HG02588 (cell line): ENCODE measurements at regions not wholly inside any gene's neighbourhood (a gene's known extent, or its start where the extent isn't known, plus 50 kb on each side); places are given as distances from the start of the nearest gene placed in this dataset.

Experiments used
- ATAC-seq: cut with Tn5 transposase; IDR thresholded peaks from one replicate; pipeline ENCODE4 v1.9.1; 2021; ENCODE audit warnings: mild to moderate bottlenecking, moderate library complexity; ENCODE audit not compliant: unreplicated experiment

DNA sequence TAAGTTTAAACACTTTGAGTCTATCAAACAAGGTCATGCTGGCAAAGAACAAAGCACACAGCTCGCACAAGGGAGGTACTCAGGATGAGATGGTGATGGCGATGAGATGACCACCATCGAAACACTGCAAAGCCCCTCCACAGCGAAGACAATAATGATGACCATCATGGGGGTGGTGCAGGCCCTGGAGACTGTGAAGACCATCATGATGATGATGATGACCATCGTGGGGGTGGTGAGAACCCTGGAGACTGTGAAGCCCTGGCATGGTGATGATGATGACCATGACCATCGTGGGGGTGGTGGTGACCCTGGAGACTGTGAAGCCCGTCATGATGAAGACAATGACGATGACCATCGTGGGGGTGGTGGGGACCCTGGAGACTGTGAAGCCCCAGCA lies 81.6 kb upstream of the SALL3 start:
- ATAC-seq, result no peak

DNA sequence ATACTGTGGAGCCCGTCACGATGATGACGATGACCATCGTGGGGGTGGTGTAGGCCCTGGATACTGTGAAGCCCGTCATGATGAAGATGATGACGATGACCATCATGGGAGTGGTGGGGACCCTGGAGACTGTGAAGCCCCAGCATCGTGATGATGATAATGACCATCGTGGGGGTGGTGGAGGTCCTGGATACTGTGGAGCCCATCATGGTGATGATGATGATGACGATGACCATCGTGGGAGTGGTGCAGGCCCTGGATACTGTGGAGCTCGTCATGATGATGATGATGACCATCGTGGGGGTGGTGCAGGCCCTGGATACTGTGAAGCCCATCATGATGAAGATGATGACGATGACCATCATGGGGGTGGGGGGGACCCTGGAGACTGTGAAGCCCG lies 81.0 kb upstream of the SALL3 start:
- ATAC-seq, result no peak

DNA sequence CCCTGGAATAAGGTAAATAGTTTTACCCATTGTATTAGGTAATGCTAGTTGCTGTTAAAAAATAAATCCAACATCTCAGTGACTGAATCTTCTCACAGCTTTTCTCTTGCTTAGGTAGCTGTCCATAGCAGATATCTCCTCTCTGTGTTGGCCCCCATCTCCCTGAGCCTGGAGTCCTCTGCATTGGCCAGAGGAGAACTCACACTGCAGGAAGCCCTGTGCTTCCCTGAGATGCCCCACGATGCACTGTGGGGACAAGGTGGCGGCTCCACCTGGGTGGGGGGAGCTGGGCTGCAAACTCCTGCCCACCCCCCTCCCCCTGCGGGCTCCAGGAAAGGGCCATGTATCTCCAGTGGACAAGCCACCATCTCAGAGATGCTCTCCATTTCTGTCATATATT lies 80.4 kb upstream of the SALL3 start:
- ATAC-seq, result no peak

DNA sequence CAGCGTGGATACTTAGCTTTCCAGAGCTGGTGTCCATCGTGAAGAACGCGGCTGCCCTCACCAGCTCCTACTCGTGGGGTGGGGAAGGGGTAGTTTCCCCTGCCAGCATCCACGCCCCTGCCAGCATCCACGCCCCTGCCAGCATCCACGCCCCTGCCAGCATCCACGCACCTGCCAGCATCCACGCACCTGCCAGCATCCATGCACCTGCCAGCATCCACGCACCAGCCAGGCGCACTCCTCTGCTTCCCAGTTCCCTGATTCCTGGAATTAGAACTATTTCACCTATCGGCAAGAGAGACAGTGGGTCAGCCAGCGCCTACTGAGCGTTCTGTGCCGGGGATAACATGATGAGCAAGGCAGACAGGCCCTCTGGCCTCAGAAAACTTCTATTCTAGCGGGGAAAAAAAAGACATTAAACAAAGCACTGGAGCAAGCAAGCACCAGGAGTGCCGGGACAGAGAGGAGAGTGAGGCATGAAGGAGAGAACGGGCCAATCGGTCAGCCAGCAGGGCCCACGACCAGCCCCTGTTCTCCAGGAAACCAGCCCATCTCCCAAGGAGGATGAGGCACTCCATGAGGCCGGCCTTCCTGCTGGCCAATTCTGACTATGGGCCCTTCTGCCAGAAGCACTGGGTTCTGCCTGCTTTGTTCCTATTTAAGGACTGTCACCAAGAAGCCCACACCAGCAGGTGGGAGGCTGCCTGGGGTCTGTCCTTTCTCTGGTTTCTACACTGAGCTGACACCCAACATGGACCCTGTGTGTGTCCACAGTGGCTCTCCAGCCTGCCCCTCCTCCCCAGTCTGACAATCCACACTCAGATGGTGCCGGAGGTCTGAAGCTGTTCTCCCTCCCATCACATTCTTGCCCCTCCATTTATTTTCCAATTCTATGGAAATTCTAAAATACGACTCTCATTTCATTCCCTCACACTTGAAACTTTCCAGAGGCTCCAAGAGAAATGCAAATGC lies 78.4 kb upstream of the SALL3 start:
- ATAC-seq, result no peak

DNA sequence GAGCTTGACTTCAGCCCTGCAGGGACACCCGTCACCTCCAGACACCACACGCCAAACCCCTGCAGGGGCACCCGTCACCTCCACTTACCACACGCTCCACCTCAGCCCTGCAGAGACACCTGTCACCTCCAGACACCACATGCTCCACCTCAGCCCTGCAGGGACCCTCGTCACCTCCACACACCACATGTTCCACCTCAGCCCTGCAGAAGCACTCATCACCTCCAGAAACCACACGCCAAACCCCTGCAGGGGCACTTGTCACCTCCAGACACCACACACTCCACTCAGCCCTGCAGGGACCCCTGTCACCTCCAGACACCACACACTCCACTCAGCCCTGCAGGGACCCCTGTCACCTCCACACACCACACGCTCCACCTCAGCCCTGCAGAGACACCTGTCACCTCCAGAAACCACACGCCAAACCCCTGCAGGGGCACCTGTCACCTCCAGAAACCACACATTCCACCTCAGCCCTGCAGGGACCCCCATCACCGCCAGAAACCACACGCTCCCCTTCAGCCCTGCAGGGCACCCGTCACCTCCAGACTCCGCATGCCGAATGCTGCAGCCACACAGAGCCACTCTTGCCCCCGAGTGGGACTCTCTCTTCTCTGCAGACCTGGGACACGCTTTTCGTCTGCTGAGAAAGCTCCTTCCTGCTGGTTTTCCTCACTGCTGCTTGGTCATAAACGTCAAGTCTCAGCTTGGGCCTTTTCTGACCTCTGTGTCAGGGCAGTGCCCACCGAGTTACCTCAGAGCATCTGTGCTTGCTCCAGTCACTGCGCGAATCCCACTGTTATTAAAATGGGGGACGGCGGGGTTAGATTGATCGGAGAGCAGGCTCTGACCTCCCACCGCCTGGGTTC lies 77.5 kb upstream of the SALL3 start:
- no peak for ATAC-seq

DNA sequence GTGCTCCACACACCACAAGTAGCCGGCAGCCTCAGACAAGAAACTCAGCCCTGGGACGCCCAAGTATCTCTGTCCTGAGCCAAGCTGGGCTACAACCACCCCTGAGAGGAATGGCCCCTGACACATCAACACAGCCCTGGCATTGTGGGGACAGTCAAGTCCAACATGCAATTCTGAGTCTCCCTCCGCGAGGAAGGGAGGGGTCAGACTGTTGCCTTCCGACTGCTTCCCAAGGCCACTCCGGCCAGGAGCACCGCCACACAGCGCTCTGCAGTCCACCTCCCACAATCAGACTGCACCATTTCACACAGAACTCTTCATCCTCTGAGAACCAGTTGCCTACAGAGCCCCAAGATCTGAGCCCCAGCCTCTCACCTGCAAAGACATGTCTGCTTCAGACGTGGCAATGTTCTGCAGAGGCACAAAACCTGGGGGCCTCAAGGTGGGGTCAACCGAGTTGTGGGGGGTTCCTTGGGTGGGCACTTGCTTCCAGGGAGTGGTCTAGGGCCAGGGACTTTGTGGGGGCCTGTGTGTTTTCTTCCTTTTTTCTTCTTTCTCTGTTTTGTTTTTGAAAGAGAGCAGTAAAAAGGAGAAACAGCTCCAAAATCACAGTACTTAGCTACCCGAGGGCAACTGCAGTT lies 76.7 kb upstream of the SALL3 start:
- ATAC-seq, result no peak

DNA sequence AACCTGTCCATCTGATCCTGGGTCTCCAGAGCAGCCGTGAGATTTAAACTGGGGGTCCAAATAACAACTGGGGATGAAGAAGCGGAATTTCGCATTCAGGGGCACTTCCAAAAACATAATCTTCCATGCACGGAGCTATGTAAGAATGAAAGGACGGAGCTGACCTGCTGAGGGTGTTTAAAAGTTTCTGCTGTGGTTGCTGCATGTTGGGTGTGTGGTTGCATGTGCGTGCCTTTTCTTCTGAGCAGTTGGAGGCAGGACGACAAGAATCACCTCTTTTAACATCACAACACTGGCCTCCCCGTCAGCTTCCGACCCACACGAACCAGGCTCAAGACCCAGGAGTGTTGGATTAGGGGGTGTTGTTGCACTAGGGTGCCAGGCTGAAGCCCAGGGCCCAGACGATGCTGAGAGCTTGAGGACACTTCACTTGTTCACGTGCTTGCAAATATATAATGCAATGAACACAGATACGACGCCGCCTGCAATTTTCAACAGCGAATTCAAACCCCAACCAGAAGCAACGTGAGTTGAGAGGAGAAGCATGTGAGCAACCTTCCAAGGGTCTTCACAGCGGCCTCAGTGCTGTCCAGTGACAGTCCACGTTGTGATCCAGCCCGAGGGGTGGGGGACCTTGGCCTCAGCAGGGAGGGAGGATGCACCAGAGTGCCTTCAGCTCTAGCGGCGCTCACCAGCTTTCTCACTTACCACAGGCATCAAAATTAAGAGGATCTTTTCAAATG lies 76.0 kb upstream of the SALL3 start:
- ATAC-seq, result no peak

DNA sequence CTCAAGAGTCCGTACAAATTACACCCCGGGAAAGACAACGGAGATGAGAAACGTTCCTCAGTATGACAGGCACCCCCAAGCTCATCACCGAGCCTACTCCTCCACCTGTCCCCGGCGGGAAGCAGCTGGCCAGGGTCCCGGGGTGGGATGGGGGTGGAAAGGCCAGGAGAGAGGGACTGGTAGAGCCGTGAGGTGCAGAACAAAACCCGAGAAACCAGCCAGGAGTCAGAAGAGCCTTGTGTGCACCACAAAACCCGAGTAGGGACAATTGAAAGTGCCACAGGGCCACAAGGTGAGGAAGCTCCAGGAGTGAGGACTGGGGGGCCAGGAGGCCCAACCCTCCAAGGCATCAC lies 75.5 kb upstream of the SALL3 start:
- ATAC-seq, result no peak

DNA sequence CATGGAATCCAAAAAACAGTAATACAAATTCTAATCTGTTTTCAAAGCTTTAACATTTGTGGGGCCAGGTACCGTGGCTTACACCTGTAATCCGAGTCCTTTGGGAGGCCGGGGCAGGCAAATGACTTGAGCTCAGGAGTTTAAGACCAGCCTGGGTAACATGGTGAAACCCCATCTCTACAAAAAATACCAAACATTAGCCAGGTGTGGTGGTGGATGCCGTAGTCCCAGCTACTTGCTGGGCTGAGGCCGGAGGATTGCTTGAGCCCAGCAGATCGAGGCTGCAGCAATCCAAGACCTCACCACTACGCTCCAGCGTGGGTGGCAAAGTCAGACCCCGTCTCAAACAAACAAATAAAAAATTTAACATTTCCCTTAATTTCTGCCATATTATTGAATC lies 74.3 kb upstream of the SALL3 start:
- no peak for ATAC-seq

DNA sequence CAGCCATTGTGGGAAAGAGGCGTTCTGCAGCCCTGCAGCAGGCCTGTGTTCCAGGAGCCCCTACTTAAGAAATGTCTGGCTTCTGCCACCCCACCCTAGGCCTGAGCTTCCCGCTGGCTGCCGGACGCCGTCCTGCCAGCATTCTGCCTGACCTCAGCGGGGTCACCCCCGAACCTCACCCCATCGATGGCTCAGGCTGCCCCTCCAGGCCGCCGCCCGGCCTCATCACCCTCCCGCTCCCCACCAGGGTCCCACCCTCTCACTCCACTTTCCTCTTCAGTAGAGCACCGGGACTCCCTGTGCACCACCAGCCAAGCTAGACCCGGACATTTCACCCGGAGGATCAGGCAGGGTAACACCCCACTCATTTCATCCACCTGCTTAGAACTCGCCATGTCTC lies 73.6 kb upstream of the SALL3 start:
- ATAC-seq, result no peak

DNA sequence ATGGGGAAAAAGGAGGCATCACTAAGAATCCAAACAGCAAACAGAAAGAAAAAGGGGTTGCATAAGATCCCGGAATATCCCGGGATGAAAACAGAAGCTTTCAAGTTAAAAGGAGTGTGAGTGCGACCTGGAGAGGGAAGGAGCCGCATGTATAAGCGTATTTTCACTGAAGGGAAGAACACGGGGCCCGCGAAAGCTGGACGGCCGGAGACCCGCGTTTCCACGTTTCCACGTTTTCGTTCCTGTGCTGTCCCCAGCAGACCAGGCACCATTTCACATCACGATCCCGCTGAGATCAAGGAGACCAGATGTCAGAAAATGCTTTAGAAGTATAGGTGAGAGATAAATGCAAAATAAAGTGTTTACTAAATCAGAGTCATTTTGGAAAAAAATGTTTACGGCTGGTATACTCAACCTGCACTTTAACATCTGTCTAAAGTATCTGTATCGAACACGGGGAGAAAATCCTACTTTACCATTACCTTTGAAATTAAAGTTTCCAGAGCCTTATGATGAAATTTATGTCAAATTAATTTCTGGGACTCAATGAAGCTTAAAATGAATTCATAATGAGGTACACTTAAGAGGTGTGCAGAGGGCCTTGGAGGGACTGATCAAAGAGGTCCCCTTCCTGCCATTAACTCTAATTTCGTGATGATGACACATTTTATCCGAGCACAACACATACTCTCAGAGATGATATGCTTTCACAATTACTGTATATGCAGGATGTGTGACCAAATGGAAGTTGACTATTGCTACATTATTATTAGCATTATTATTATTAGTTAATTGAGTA lies 71.0 kb upstream of the SALL3 start:
- ATAC-seq, result no peak

DNA sequence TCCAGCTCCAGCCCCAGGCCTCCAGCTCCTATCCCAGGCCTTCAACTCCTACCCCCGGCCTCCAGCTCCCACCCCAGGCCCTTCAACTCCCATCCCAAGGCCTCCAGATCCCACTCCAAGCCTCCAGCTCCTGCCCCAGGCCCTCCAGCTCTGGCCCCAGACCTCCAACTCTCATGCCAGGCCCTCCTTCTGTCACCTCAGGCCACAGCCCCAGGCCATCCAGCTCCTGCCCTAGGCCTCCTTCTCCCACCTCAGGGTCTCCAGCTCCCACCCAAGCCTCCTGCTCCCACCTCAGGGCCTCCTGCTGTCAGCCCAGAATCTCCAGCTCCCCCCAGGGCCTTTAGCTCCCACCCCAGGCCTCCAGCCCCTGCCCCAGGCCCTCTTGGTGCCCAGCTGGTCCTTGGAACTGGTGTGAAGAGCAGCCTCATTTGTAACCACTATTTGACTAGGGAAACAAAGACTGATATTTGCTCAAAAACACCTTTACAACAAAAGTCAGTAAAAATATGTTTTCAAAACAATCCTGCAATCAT lies 67.8 kb upstream of the SALL3 start:
- ATAC-seq, result no peak

DNA sequence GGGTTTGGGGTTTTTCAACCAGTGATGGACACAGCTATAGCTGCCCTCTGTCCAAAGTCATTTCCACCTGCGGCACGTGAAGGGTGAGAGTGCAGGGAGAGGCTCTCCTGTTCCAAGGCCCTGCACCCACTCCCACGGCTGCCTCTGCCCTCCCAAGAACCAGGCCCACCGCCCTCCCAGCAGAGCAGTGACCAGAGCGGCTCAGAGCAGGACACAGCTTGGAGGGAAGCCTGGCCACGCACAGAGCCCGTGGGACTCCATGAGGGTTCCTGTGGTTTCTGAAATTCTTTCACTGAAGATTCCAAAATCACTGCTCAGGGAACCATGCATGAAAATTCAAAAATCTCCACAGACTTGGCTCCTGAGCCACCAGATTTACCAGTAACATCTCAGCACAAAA lies 67.3 kb upstream of the SALL3 start:
- no peak for ATAC-seq

DNA sequence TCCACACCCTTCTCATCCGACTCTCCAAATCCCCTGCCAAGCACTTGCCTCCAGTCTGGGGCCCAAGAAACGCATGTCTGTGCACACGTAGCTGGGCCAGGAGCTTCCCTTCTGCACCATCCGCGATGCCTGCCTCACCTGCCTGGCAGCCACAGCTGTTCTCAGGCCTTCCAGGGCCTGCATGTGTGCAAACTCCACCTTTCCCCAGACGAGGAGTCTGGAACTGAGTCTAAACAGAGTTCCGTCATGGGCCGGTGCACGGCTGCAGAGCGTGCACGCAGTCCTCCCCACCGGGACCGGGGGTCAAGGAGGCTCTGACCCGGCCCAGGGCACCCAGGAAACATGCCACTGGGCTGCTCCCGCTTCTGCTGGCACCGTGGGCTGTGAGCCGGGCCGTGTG lies 66.8 kb upstream of the SALL3 start:
- no peak for ATAC-seq

DNA sequence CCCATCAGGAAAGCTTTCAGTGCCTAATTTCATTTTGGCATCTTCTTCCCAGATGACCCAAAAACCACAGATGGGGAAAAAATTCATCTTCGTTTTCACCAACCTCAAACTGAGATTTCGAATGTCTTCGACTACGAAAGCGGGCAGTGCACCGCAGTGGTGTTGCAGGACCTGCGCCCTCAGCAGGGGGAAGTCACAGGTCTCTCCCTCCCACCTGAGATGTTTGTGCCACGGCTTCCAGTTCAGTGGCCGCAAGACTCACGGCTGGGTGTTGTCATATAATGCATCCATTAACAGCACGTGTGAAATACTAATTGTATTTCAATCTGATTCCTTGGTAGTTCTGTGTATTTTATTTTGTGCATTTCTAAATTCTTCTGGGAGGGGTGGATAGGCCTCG lies 66.2 kb upstream of the SALL3 start:
- no peak for ATAC-seq

DNA sequence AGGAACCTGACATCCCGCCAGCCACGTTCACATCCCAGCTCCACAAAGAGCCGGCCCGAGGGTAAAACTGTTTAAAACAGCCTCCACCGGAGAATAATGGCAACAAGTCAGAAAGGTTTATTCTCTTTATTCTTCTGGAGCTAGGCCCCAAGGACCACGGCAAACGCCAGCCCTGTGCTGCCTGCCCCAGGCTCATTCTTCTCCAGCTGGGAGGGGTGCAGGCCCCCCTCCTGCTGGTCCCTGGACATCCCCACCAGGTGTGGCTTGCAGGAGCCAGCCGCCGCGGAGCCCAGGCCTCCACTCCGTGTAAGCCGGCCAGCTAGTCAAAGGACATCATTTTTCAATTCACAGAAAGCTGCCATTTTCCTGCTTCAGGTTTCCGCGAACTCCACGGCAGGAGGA lies 65.8 kb upstream of the SALL3 start:
- ATAC-seq, result no peak

DNA sequence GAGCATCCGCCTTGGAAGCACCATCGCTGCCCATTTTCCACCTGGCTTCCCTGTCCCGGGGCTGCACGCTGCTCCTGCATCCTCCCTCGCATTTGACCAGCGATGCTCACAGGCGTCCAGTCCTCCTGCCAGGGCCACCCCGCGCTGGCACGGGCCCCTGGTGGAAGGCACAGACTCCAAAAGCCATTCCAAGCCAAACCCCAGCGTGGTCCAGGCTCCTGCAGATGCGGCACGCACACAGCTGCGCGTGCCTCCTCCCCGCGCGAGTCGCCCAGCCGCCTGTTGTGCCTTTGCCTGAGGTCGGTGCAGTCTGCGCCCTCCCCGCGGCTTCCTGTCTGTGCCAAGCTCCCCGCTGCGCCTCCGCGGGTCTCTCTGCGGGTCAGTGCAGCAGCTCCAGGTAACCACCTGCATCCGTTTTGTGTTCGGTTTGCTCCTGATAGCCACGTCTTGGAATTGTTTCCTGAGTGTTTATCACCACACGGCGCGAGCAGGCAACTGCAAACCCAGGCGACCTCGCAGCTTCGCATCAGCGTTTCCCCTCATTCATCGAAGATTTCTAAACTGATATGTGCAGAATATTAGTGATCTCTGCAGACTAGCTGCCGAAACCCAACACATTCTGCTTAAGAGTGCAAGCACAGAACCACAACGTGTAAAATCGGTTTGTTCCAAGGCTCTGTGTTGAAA lies 65.2 kb upstream of the SALL3 start:
- no peak for ATAC-seq

DNA sequence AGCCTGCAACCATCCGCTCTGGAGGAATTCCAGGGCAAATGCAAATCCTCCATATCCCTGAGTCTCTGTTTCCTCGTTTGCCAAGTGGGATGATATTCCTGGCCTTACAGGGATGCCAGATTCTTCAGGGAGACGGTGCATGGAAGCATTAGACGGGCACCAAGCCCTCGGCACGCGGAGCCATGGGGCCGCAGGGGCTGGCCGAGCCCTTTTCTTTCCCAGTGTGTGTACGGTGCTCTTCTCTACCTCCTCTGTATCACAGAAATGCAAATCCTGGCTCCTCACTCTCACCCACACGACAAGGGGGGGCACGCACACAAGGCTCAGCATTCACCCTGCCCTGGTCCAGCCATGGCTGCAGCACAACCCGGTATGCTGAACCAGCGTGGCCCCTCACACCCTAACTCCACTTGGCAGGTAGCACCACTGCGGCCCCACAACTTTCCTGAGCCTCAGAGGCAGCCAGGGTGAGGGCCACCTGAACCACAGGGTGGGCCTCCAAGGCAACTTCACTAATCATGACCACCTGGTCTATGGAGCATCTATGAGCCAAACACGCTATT lies 64.1 kb upstream of the SALL3 start:
- ATAC-seq, result no peak

DNA sequence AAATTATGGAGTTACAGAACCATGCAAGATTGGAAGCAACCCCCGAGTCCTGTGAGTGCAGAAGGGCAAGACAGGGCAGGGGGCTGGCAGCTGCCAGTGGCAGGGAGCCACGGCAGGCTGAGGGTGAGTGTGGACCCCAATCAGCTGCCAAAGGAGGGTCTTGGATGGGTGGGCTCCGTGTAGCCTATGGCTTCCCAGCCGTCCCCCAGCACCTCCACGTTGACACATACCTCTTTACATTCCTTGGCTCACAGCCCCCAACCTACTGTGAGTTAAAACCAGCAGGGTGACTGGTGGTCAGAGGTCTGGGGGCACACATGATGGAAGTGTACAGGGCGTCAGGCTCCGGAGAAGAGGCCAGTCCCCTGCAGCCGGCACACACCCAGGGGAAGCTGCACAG lies 60.9 kb upstream of the SALL3 start:
- ATAC-seq, result no peak
